IMR-90 (cell line): ENCODE measurements at regions not wholly inside any gene's neighbourhood (a gene's known extent, or its start where the extent isn't known, plus 50 kb on each side); places are given as distances from the start of the nearest gene placed in this dataset.

Experiments used
- ATAC-seq: fragments of 200-7000 bp; cut with Tn5 transposase; 2 replicates; pipeline ENCODE4 v1.9.1; 2020; ENCODE audit warnings: low read depth, mild to moderate bottlenecking, moderate library complexity
- BruUV-seq: library from RNA; stranded (reverse); fragments of 400-500 nt; replicated peaks from 2 replicates; lab custom pipeline; 2021; lab: Mats Ljungman, UMichigan
- CTCF ChIA-PET: fragments of 300-600 bp; formaldehyde crosslinking; extraction: SDS; loops from one replicate; lab custom pipeline; 2021; ENCODE audit warnings: antibody characterized with exemption; lab: Yijun Ruan, JAX
- POLR2A ChIA-PET: fragments of 300-600 bp; sonication (Branson Sonifier 250); formaldehyde crosslinking; loops from one replicate; lab custom pipeline; 2022; ENCODE audit warnings: antibody characterized with exemption; ENCODE audit not compliant: unreplicated experiment; lab: Charles Lee
- DNase-seq: peaks from one replicate; pipeline ENCODE4 v3.0.0; 2013
- H2AFZ ChIP-seq: replicated peaks from 2 replicates; pipeline ENCODE3; 2013; ENCODE audit warnings: low read length, mild to moderate bottlenecking; ENCODE audit not compliant: poor library complexity
- H2AK5ac ChIP-seq: 2 replicates; pipeline ENCODE4 v1.6.1; 2013; ENCODE audit warnings: low read depth, low read length, inconsistent platforms
- H2AK9ac ChIP-seq: replicated peaks from 2 replicates; pipeline ENCODE3; 2013; ENCODE audit warnings: mild to moderate bottlenecking, low read depth, low read length, moderate library complexity; ENCODE audit not compliant: poor library complexity
- H2BK120ac ChIP-seq: 2 replicates; pipeline ENCODE4 v1.6.1; 2013; ENCODE audit warnings: low read depth, low read length, inconsistent platforms
- H2BK15ac ChIP-seq: 3 replicates; pipeline ENCODE4 v1.6.1; 2013; ENCODE audit warnings: low read depth, low read length, inconsistent platforms
- H2BK20ac ChIP-seq: 2 replicates; pipeline ENCODE4 v1.6.1; 2013; ENCODE audit warnings: low read depth, mild to moderate bottlenecking, inconsistent platforms, low read length, moderate library complexity
- H2BK5ac ChIP-seq: 2 replicates; pipeline ENCODE4 v1.6.1; 2013; ENCODE audit warnings: mild to moderate bottlenecking, low read depth, low read length, inconsistent platforms; ENCODE audit not compliant: poor library complexity, severe bottlenecking
- H3K14ac ChIP-seq: replicated peaks from 2 replicates; pipeline ENCODE4 v1.6.1; 2013; ENCODE audit warnings: low read depth, low read length, inconsistent platforms
- H3K18ac ChIP-seq: 2 replicates; pipeline ENCODE4 v1.6.1; 2013; ENCODE audit warnings: low read depth, low read length, control low read depth
- H3K23ac ChIP-seq: 2 replicates; pipeline ENCODE4 v1.6.1; 2013; ENCODE audit warnings: low read depth, low read length, inconsistent platforms
- H3K27ac ChIP-seq: 2 replicates; pipeline ENCODE4 v1.5.1; 2013; ENCODE audit warnings: mild to moderate bottlenecking, control low read depth, low read length; ENCODE audit not compliant: insufficient read depth
- H3K27me3 ChIP-seq: 2 replicates; pipeline ENCODE4 v1.6.1; 2013; ENCODE audit warnings: low read length; ENCODE audit not compliant: control insufficient read depth, insufficient read depth
- H3K36me3 ChIP-seq: 2 replicates; pipeline ENCODE4 v1.6.1; 2013; ENCODE audit warnings: low read length, mixed read lengths; ENCODE audit not compliant: control insufficient read depth, insufficient read depth
- H3K4ac ChIP-seq: 2 replicates; pipeline ENCODE4 v1.6.1; 2013; ENCODE audit warnings: low read depth, low read length, inconsistent platforms
- H3K4me1 ChIP-seq: 2 replicates; pipeline ENCODE4 v1.6.1; 2013; ENCODE audit warnings: low read length, mixed read lengths; ENCODE audit not compliant: control insufficient read depth, insufficient read depth
- H3K4me2 ChIP-seq: 2 replicates; pipeline ENCODE4 v1.6.1; 2013; ENCODE audit warnings: low read depth, mild to moderate bottlenecking, control low read depth, low read length, moderate library complexity
- H3K4me3 ChIP-seq: 2 replicates; pipeline ENCODE4 v1.5.1; 2013; ENCODE audit warnings: low read depth, mild to moderate bottlenecking, control low read depth, low read length, moderate library complexity; ENCODE audit not compliant: insufficient read depth
- H3K56ac ChIP-seq: 2 replicates; pipeline ENCODE4 v1.6.1; 2013; ENCODE audit warnings: low read length, inconsistent platforms; ENCODE audit not compliant: insufficient read depth; ENCODE audit errors: extremely low read depth
- H3K79me1 ChIP-seq, 2 experiments: 2 replicates each; pipeline ENCODE4 v1.6.1; 2013; ENCODE audit warnings: low read length in 2 of 2, inconsistent platforms in 1 of 2, low read depth in 1 of 2
- H3K9ac ChIP-seq: 2 replicates; pipeline ENCODE4 v1.6.1; 2013; ENCODE audit warnings: low read depth, low read length, control low read depth
- H3K9me1 ChIP-seq: 2 replicates; pipeline ENCODE4 v1.6.1; 2013; ENCODE audit warnings: low read length, inconsistent platforms; ENCODE audit not compliant: insufficient read depth
- H3K9me3 ChIP-seq: 2 replicates; pipeline ENCODE4 v1.6.1; 2013; ENCODE audit warnings: low read length; ENCODE audit not compliant: control insufficient read depth, insufficient read depth
- H4K20me1 ChIP-seq: 2 replicates; pipeline ENCODE4 v1.6.1; 2013; ENCODE audit warnings: low read length, inconsistent platforms; ENCODE audit not compliant: insufficient read depth
- H4K5ac ChIP-seq: 2 replicates; pipeline ENCODE4 v1.6.1; 2013; ENCODE audit warnings: mild to moderate bottlenecking, low read depth, low read length, control low read depth
- H4K8ac ChIP-seq, 2 experiments: 2 replicates each; pipeline ENCODE4 v1.6.1; 2013; ENCODE audit warnings: low read depth in 2 of 2, low read length in 2 of 2, control low read depth in 1 of 2, inconsistent platforms in 1 of 2
- H4K91ac ChIP-seq: 2 replicates; pipeline ENCODE4 v1.6.1; 2013; ENCODE audit warnings: low read depth, low read length, inconsistent platforms; ENCODE audit not compliant: insufficient read depth
- RAD21 ChIP-seq: IDR thresholded peaks from 2 replicates; pipeline ENCODE4 v1.6.1; 2012; ENCODE audit warnings: low read length, improper control_type of control experiment
- SMC3 ChIP-seq: fragments of 150-350 bp; IDR thresholded peaks from 2 replicates; pipeline ENCODE4 v1.6.1; 2016; ENCODE audit warnings: low read depth, mild to moderate bottlenecking, antibody characterized with exemption, low read length, moderate library complexity
- USF2 ChIP-seq: fragments of 150-350 bp; IDR thresholded peaks from 2 replicates; pipeline ENCODE4 v1.6.1; 2017; ENCODE audit warnings: mild to moderate bottlenecking, antibody characterized with exemption, low read length, low read depth
- WGBS, 2 experiments: methylation state at CpG; one replicate each; pipeline versions ENCODE4 v1.1.5 to v1.1.7; 2013; ENCODE audit warnings: missing lambda C conversion rate in 2 of 2; ENCODE audit not compliant: insufficient read length in 1 of 2; ENCODE audit errors: extremely low coverage in 2 of 2; 5-methylcytosine and 5-hydroxymethylcytosine counted together
- dilution Hi-C: fragments of 300-500 bp; cut with HindIII; formaldehyde crosslinking; loops from one replicate; pipeline ENCODE4 v1.14.3; 2018; ENCODE audit warnings: low sequenced_read_pairs; ENCODE audit not compliant: unreplicated experiment
- in situ Hi-C: fragments of 300-500 bp; cut with MboI; formaldehyde crosslinking; loops from 3 replicates; pipeline ENCODE4 v1.14.3; 2019; ENCODE audit warnings: low sequenced_read_pairs, inconsistent platforms, mixed read lengths
- intact Hi-C: fragments of 100-400 bp; cut with micrococcal nuclease; formaldehyde crosslinking; loops from 2 replicates; pipeline ENCODE4 v1.10.0; 2022

- H3K27me3 ChIP-seq, result no peaks in the 10 kb centered on the region
- H3K4me3 ChIP-seq, result no peak overlapping the region
- no peak for DNase-seq
- no peak overlapping the region for H3K14ac ChIP-seq
- no peak overlapping the region for H3K4ac ChIP-seq
- no peak overlapping the region for H3K23ac ChIP-seq
- POLR2A ChIA-PET, result no interaction called here
- no peak overlapping the region for H3K18ac ChIP-seq
- 0 out of 2 replicates have a peak, but pooled peaks cover 2% of the 10 kb centered on the region for H3K9me3 ChIP-seq
- H2AFZ ChIP-seq, result no peak overlapping the region
- H3K56ac ChIP-seq, result no peak overlapping the region
- no peak overlapping the region for H2BK20ac ChIP-seq
- H4K91ac ChIP-seq, result no peak overlapping the region
- H4K5ac ChIP-seq, result no peak overlapping the region
- no CpG with 5 or more reads among the region's 7 CpGs for WGBS, 2 experiments
- no peaks in the 10 kb centered on the region for H4K20me1 ChIP-seq
- H3K9ac ChIP-seq, result no peak overlapping the region
- dilution Hi-C loops, result no loop called here
- no peak for ATAC-seq
- no peaks in the 10 kb centered on the region for H3K9me1 ChIP-seq
- H2AK9ac ChIP-seq, result no peak overlapping the region
- H2BK15ac ChIP-seq, result no peak overlapping the region
- H3K4me1 ChIP-seq, result no peaks in the 10 kb centered on the region
- no peaks in the 10 kb centered on the region for H3K36me3 ChIP-seq
- no peak overlapping the region for H3K4me2 ChIP-seq
- intact Hi-C loops, result no loop called here
- no peak overlapping the region for H4K8ac ChIP-seq
- no peaks in the 10 kb centered on the region for H3K79me1 ChIP-seq
- H2BK120ac ChIP-seq, result no peak overlapping the region
- TF ChIP-seq SMC3 (no peak), USF2 (no peak), RAD21 (no peak)
- CTCF ChIA-PET, result no interaction called here
- no TSS peak for BruUV-seq
- H2AK5ac ChIP-seq, result no peak overlapping the region
- no peak overlapping the region for H2BK5ac ChIP-seq
- H3K27ac ChIP-seq, result no peak overlapping the region
- in situ Hi-C loops, result no loop called here
These were observed 285.4 kb upstream of the ZNF804A start for GRCh38 chr2:184312970-184313369.
